ENCODE measurements at regions not wholly inside any gene's neighbourhood (a gene's known extent, or its start where the extent isn't known, plus 50 kb on each side); places are given as distances from the start of the nearest gene placed in this dataset.

DNA sequence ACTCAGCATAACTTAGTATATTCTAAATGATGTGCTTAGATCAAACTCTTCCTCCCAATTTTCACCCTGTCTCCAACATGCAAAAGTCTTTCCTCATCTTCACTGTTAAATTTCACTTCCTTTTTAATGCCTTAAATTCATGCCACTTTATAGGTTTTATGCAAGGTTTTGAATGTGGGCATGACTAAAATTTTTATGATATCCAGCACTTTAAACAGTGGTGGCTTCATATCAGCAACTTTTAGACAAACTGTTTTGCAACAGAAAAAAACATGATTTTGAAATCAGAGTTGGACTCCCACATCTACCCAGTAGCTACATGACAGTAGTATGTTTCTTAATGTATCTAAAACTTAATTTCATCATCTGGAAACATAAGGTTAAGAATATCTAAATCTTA is 84.7 kb upstream of the ZP4 start:
- no peak for TF ChIP-seq POLR2A (IDR thresholded peaks at IDR 0.05)
- TF ChIP-seq CTCF (IDR thresholded peaks at IDR 0.05) = no peak
